HG03520 (cell line): ENCODE measurements at regions not wholly inside any gene's neighbourhood (a gene's known extent, or its start where the extent isn't known, plus 50 kb on each side); places are given as distances from the start of the nearest gene placed in this dataset.
"Not testable (repeated sequence)": the region's sequence is repeated elsewhere in the genome, so short reads cannot be mapped to it uniquely, and the experiment has no call there.

Source experiments
- ATAC-seq: cut with Tn5 transposase; IDR thresholded peaks from one replicate; pipeline ENCODE4 v1.9.1; 2021; ENCODE audit warnings: mild to moderate bottlenecking, moderate library complexity; ENCODE audit not compliant: unreplicated experiment

DNA sequence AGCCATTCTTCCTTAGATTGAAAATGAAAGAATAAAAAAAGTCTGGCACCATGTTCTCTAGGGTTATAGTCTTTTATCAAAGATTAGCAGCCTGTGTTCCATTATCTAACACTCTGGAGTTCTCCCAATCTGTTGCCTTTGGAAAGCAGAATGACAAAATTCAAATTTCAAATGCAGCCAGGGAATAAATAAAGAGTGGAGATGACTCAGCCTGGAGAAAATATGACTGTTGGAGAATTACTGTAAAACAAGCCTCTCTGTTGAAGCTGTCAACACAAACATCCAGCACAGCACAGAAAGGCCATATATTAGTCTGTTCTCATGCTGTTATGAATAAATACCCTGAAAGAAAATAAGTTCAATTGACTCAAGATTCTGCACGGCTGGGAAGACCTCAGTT lies 650.5 kb upstream of the SLC10A2 start:
- ATAC-seq = no peak

DNA sequence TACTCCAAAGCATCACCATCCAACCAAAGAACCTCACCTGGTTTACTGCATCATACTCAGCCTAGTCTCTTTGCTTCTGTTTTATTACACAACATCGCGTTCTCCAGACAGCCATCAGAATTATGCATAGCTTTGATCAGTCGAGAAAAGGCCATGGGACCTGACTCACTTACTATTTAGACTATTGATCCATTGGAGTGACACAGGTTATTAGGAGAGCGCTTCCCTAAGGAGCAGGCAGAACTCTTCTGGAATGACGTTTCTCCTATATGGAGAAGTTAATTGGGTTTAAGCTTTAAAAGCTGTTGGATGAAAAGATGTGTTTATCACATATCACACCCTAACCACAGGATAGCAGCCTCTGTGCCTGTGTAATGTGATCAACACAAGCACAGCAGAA lies 649.1 kb upstream of the SLC10A2 start:
- no peak for ATAC-seq

DNA sequence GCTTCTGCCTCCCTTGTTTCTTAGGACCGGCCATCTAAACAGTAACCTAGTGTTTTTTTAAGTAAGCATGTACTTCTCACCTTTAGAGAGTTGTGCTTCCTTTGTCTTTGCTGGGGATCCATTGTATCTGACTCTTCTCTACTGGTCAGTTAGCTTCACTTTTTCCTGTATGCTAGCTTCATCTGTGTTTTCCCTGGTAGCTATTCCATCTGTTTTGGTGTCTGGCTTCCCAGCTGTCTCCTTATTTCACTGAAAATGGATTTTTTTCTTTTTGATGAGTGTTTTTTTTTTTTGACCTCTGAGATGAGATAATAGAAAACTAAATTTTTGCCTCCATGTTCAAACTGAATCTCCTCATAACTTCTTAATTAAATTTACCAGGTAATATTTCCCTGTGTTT lies 637.0 kb upstream of the SLC10A2 start:
- ATAC-seq = no peak

DNA sequence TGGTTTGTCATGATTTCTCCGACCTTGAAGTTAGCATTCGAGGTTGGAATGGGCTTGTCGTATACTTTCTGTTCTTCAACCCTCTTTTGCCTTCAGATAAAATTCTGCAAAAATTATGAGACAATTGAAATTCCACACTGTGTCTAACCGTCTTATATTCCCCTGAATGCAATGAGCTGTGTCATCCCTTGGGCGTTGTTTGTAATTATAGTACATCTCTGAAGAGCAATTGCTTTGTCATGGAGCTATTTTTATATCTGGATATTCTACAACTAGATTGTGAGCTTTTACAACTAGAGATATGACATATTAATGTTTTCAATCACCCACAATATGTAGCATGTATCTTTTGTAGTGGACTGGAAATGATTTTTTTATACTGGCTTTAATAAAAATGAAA lies 631.8 kb upstream of the SLC10A2 start:
- ATAC-seq = no peak

DNA sequence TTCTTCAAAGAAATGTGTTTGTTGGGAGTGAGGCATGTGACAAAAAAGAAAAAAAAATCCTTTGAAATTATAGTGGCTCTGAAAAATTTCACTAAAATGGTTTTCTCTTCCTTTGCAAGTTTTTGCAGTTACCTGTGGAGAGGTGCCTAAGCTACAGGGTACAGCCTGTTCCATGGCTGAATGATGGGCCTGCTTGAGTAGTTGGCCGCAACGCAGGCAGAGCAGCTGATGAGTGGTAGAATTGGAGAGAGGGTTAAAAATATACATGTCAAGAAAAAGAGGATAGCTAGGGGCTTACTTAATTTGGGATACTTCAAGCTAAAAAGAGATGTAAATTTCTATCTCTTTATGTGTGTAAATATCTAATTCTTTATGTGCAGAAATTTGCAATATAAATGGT lies 629.1 kb upstream of the SLC10A2 start:
- no peak for ATAC-seq

DNA sequence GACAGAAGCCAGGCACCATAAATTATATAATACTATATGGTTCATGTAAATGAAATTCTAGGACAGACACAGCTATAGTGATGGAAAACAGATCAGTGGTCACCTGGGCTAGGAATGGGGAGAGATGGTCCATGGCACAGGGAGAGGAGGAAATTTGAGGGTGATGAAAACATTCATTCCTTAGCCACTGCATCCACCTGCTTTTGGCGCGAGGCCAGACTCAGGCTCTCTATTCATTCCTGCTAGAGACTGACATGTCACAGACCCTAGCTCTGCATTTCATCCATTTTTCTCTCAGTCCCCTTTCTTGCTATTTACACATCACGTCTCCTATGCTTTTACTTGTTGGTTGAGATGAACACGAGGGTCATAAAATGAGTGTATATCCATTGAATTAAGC lies 628.3 kb upstream of the SLC10A2 start:
- no peak for ATAC-seq

DNA sequence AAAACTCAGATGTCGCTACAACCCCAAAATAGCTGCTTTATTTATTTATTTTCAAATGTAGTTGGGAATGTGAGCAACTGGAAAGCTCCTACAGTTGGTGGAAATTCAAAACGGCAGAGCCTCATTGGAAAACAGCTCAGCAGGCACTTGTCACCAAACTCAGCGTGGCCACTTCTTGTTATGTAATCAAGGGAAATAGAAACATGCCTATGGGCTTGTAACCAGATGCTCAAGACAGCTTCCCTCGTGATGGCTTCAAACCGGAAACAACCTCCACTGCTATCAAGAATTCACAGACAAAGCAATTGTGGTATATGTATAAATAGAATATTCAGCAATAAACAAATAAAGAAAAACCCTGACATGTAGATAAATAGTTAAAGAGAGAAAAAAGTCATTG lies 627.8 kb upstream of the SLC10A2 start:
- ATAC-seq = no peak

DNA sequence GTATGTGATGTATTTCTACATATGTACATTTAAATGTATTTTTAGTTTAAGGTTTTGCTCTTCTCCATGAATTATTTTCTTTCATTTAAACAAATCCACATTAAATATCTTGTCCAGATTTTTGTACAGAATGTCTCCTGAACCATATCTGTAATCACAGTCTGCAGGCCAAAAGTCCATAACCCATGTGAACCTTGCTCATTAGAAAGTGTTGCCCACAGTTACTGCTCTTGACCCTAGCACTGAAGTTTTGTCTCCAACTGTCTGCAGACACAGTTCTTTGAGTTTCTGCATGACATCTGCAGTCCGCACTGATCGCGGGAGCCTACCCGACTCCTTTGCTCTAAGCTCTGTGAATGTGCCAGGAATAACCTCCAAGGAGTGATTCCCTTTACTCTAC lies 626.2 kb upstream of the SLC10A2 start:
- ATAC-seq = no peak

DNA sequence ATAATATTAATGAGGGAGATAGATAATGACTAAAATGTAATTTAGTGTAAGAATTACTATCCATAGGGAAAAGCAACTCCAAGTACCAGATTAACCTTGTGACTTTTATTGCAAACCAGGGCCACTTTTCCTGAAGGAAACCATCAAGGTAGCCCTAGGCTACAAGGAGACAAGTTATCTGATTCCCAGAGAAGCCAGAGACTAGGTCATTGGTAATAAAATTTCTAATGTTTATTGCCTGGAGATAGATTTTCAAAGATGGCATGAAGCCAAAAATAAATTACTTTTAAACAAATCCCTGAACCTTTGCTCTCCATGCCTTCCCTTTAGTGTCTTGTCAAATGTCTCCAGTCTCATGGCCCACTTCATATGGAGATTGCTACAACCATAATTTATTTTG lies 610.1 kb upstream of the SLC10A2 start:
- no peak for ATAC-seq

DNA sequence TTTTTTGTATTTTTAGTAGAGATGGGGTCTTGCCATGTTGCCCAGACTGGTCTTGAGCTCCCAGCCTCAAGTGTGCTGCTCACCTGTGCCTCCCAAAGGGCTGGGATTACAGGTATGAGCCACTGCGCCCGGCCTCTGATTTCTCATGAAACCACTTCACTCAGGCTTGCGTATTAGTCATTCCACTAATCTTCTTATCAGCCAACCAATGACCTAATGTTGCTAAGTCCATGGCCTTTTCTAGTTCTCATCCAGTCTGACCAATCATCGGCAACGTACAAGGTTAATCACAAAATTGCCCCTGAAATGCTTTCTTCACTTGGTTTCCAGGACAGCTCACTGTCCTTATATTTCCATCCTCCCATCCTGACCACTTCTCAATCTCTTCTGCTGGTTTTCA lies 605.3 kb upstream of the SLC10A2 start:
- no peak for ATAC-seq

DNA sequence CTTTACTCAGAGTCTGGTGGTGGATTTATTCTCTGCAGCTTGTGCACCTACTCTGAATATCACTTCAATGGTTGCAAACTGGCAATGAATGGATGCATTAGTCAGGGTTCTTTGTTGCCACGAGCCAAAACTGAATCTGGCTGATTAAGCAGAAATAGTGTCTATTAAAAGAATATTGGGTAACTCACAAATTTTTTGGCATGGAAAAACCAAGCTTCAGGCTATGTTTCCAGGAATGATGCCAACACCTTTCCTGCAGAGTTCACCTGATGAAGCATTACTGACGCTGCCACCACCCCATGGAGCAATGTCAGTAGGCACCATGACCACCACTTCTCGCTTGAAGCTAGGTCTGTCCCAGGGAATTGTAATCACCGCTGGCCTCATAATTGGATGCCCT lies 597.8 kb upstream of the SLC10A2 start:
- ATAC-seq = no peak

DNA sequence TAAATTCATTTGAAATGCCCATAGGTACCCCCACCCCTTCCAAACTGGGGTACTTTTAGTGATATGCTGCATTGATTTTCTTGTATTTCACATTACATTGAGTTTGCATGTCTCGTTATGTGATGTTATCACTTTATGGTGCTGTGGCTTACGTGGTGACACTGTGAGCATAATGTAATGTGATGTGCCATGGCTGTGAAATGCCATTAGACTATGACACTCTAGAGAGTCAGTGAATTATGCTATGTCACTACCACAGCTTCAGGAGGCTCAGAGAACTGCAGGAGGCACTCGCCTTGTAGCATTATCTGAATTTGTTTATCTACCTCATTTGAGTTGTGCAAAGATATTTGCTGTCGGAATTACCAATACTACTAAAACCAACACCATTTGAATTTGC lies 590.1 kb upstream of the SLC10A2 start:
- ATAC-seq = no peak

DNA sequence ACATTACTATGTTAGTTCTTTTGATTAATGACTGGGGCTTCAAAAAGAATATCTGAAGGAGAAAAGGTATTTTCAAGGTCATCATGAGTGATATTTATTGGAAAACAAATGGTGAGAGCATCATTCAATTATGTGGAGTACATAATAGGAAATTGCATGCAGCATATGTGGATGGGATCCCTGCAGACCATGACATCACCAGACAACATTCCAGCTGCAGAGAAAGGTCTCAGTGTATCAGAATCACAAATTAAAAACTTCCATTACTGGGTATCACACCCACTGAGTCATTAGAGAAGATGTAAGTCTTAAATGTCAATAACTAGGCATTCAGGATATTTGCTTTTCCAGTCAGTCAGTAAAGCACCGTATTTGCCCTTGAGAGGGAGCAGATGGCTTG lies 574.4 kb upstream of the SLC10A2 start:
- ATAC-seq = no peak

DNA sequence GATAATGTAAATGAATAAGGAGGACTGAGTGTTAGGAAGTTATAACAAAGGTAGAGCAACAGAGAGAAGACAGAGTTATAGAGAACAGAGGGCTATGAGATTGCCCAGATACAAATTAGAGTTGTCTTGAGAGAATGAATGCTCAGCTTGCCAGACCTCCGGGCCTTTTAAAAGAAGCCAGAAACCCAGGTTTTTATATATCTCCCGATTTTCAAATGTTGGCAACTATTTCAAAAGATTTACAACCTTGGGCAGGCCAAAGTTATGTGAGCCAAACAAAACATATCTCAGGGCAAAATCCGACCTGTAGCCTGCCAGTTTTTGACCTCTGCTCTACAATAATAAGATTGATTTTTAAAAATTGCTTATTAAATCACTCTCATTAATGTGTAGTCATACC lies 573.1 kb upstream of the SLC10A2 start:
- ATAC-seq = no peak

DNA sequence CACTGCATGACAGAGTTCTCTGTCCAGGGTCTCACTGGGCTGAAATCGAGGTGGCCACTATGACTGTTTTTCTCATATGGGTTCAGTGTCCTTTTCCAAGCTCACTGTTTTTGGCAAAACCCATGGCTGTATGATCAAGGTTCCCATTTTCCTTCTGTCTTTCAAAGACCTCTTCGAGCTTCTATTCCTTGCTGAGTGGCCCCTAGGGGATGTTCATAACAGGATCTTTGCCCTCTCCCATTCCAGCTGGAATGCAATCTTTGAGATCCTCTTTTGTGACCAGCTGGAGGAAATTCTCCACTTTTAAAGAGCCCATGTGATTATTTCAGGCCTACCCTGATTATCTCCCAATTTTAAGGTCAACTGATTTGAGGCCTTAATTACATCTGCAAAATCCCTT lies 572.5 kb upstream of the SLC10A2 start:
- no peak for ATAC-seq

DNA sequence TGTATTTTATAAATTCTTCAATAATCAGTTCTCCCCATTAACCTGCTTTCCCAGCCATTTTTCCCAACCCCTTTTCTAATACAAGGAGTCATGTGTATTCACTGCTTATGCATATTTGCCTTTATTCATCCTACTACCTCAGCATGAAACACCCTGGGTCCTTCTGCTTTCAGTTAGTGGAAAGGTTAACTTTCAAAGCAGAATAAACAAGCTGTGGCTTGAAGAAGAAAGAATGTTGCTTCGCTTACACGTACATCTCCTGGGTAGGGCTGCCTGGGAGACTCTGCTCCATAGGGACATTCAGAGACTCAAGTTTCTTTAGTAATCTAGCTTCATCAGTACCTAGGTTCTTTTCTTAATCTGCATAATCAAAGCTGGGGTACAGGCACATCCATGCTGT lies 567.8 kb upstream of the SLC10A2 start:
- ATAC-seq = no peak

DNA sequence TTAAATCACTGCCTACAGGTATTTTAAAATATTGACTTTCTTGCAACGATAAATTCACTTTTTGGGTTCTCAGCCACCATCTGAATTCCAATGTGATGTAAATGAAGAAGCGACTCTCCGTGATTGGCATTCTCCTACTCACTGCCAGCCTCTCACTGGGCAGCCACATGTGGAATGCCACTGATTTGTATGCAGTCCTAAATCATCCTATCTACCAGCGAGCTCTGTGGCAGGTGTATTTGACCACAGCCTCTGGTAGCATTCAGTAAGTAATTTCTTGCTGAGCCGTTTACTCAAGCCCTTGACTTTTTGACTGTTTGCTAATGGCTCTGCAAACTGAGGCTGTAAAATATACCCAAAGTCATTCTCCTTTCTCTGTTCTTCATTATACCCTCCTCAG lies 559.0 kb upstream of the SLC10A2 start:
- no peak for ATAC-seq

DNA sequence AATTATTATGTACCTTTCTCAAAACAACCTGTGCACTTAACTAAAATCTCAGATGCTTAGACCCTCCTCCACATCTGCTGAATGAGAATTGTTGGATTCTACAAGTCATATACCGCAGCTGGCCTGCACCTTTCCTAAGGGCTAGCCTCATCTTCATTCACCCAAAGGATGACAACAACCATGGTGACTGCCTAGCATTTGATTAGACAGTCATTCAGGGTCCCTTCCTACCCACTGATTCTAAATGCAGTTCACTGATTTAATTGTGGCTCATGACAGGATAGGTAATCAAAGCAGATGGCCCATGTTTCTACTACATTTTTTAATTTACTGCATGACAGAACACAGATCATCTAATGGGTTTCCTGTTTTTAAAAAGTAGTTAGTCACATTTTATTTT lies 551.9 kb upstream of the SLC10A2 start:
- no peak for ATAC-seq

DNA sequence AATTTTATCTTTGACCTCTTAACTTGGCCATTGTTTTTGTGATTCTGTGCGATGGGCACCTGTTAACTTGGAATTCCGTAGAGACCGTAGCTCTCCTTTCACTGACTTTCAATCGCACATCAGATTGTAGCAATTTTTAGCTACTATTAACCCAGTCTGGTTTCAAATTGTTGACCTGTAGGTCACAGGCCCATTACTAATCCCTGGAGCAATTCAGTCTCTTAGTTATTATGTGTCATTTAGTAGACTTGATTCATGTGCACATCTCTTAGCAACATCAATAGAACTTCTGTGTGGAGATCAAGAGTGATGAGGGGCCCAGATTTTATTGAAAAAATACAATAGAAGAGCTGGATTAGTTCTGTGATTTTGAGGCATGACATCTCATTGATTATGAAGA lies 549.6 kb upstream of the SLC10A2 start:
- ATAC-seq = no peak

DNA sequence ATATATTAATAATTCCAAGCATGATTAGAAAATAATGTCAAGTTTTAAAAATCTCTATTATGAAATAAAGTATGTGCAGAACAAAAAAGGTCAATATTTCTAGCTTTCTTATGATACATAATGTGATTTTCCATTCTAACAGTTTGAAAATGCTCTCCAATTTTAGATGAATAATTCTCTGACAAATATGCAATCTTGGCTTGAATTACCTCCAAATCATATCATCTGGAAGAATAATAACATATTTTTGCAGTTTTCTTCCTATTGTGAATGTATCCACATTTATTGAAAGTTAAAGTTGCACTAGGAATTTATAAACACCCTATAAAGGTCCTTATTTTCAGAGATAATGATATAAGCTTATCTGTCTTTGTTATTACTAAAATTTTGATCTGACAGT lies 548.5 kb upstream of the SLC10A2 start:
- ATAC-seq = no peak

DNA sequence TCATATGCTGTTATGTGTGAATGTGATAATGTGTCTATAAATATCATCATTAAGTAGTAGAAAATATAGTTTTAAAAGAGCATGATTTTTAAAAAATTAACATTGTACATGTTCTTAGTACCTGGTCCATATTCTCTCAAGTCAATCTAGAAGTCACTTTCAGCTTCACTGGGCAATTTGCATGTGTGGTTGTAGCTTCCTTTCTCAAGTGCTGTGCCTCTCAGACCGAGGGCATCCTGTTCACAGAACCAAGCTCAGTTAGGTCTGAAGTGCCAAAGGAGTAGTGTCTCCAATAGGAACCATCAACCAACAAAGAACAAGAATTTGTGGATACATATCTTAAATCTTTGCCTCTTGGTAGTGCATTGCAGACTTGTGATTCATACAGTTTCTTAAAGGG lies 541.8 kb upstream of the SLC10A2 start:
- no peak for ATAC-seq

DNA sequence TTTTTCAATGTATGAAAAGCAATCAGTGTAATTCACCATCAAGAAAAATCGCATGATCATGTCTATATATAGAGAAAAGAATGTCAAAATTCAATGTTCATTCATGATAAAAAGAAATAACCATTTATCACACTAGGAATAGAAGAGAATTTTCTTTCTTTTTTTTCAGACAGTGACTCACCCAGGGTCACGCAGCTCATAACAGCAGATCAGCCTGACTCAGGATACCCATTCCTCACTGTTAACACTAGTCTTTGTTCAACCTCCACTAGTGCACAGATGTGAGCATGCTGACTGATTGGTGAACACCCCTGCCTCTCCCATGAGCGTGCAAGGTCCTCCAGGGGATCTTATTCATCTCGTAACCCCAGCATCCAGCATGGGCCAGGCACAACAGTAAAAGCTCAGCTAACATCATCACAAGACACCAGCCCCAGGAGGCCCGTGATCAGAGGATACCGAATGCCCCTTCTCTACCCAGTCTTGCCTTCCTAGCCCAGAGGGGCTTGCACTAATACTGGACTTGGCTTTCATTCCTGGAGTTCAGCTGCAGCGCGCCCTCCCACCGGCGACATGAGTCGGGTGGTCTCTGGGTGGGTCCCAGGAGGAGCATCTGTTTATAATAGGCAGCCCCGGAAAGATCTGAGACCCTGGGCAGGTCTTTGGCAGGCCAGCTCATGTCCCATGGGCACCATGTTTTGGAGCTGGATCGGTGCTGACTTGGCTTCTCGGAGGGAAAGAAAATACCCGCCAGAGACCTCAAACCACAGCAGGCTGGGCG lies 539.5 kb upstream of the SLC10A2 start:
- ATAC-seq = no peak

DNA sequence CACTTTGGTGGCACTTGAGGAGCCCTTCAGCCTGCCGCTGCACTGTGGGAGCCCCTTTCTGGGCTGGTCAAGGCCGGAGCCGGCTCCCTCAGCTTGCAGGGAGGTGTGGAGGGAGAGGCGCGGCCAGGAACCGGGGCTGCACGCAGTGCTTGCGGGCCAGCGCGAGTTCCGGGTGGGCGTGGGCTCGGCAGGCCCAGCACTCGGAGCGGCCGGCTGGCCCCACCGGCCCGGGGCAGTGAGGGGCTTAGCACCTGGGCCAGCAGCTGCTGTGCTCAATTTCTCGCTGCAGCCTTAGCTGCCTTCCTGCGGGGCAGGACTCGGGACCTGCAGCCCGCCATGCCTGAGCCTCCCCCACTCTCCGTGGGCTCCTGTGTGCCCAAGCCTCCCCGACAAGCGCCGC lies 533.7 kb upstream of the SLC10A2 start:
- not testable (repeated sequence) for ATAC-seq
